ENCODE measurements at regions not wholly inside any gene's neighbourhood (a gene's known extent, or its start where the extent isn't known, plus 50 kb on each side); places are given as distances from the start of the nearest gene placed in this dataset.

- TF ChIP-seq, protein P1, sequence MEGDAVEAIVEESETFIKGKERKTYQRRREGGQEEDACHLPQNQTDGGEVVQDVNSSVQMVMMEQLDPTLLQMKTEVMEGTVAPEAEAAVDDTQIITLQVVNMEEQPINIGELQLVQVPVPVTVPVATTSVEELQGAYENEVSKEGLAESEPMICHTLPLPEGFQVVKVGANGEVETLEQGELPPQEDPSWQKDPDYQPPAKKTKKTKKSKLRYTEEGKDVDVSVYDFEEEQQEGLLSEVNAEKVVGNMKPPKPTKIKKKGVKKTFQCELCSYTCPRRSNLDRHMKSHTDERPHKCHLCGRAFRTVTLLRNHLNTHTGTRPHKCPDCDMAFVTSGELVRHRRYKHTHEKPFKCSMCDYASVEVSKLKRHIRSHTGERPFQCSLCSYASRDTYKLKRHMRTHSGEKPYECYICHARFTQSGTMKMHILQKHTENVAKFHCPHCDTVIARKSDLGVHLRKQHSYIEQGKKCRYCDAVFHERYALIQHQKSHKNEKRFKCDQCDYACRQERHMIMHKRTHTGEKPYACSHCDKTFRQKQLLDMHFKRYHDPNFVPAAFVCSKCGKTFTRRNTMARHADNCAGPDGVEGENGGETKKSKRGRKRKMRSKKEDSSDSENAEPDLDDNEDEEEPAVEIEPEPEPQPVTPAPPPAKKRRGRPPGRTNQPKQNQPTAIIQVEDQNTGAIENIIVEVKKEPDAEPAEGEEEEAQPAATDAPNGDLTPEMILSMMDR (IDR thresholded peaks at IDR 0.05; ENCODE audit: low read depth, low read length): no peak
Observed at GRCh38 chr15:70541511-70541910, 221.8 kb downstream of the UACA start.

GRCh38 chr15:70539912-70540530 lies 223.3 kb downstream of the UACA start:
- peaks cover 57% of the 10 kb centered on the region for H3K27me3 ChIP-seq (ENCODE audit: control insufficient read depth, insufficient read depth, low read length)
- DNase-seq (ENCODE audit: low read depth, low spot score): no peak
- CTCF ChIA-PET: no interaction called here
- H3K9me3 ChIP-seq (ENCODE audit: control insufficient read depth, insufficient read depth, low read length): no peaks in the 10 kb centered on the region; the same call in 1 of the 2 replicates
- POLR2A ChIA-PET: no interaction called here
- no peak overlapping the region for H3K27ac ChIP-seq (ENCODE audit: low read depth, low read length)
- H3K4me3 ChIP-seq (ENCODE audit: low read depth, low read length): no peak overlapping the region
- TF ChIP-seq, protein P1 (IDR thresholded peaks at IDR 0.05; ENCODE audit: low read depth, low read length): no peak

More at GRCh38 chr15:70541511-70541910, 221.8 kb downstream of the UACA start:
- H3K9me3 ChIP-seq (ENCODE audit: control insufficient read depth, insufficient read depth, low read length): no peaks in the 10 kb centered on the region; the same call in 1 of the 2 replicates
- ChIA-PET POLR2A (no interaction called here), CTCF (no interaction called here)
- H3K27ac ChIP-seq (ENCODE audit: low read depth, low read length): no peak overlapping the region
- peaks cover 59% of the 10 kb centered on the region for H3K27me3 ChIP-seq (ENCODE audit: control insufficient read depth, insufficient read depth, low read length)
- DNase-seq (ENCODE audit: low read depth, low spot score): no peak
- no peak overlapping the region for H3K4me3 ChIP-seq (ENCODE audit: low read depth, low read length)

DNA sequence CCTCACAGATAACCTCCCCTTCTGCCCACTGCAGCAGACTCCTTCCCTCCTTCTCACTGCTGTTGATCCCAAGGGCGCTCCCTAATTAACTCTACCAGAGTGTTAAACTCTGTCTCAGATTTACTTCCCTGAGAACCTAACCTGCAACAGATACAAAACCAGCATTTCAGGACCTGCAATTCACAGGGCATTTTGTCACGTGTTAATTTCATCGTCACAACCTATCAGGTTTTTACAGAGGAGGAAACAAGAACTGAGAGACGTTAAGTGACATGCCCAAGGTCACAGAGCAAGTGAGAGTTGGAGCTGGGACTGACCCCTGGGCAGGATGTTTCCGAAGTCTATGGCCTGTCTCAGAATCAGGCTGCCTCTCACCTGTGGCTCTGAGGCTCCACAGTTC lies 223.9 kb downstream of the UACA start:
- peaks cover 60% of the 10 kb centered on the region for H3K27me3 ChIP-seq (ENCODE audit: control insufficient read depth, insufficient read depth, low read length)
- POLR2A ChIA-PET: no interaction called here
- CTCF ChIA-PET: interaction anchor here (1.0 kb wide), 1 partner anchor 8 kb away, joined by 3 read pairs; no protein-coding TSS in a partner anchor

DNA sequence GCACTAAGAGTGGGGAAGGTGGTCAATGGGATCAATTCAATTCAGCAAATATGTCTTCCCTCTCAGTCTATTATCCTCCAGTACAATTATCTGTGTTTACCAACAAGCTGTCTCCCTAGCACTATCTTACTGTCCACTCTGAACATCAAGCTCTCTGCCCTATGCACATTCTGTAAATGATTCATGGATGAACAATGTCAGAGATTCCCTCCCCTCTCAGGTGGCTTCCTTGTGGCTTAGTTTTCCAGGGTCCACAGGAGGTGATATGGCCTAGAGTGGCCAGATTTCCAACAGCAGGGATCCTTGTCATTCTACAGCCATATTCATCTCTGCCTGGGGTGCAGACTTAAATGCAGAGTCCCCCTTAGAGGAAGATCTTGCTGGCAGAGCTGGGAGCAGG lies 225.1 kb downstream of the UACA start:
- H3K27me3 ChIP-seq (ENCODE audit: control insufficient read depth, insufficient read depth, low read length): peaks cover 53% of the 10 kb centered on the region
- CTCF ChIA-PET: interaction anchor here (1.0 kb wide), 1 partner anchor 9 kb away, joined by 3 read pairs; no protein-coding TSS in a partner anchor

More for the DNA sequence above, 223.9 kb downstream of the UACA start:
- H3K4me3 ChIP-seq (ENCODE audit: low read depth, low read length): no peak overlapping the region
- TF ChIP-seq, protein P1 (IDR thresholded peaks at IDR 0.05; ENCODE audit: low read depth, low read length): no peak
- no peak for DNase-seq (ENCODE audit: low read depth, low spot score)
- H3K27ac ChIP-seq (ENCODE audit: low read depth, low read length): no peak overlapping the region
- H3K9me3 ChIP-seq (ENCODE audit: control insufficient read depth, insufficient read depth, low read length): no peaks in the 10 kb centered on the region; the same call in 1 of the 2 replicates

DNA sequence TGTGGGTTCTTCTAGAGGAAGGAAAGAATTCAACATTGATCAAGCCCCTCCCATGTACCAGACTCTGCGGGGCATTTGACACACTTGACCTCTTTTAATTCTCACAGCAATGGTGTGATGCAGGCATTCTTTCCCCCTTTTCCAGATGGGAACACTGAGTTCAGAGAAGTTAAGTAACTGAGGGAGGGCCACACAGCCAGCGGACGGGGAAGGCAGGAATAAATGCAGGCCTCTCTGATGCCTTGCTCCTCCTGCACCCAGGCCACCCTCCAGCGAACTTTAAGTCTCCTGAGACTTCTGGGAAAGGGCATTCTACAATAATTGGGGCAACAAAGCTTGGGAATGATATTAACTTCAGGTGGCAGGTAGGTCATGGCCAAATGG lies 227.4 kb downstream of the UACA start:
- POLR2A ChIA-PET: no interaction called here
- Histone ChIP-seq H3K9me3 (ENCODE audit: control insufficient read depth, insufficient read depth, low read length) (no peaks in the 10 kb centered on the region; the same call in 1 of the 2 replicates), H3K27me3 (ENCODE audit: control insufficient read depth, insufficient read depth, low read length) (peaks cover 56% of the 10 kb centered on the region), H3K27ac (ENCODE audit: low read depth, low read length) (no peak overlapping the region), H3K4me3 (ENCODE audit: low read depth, low read length) (no peak overlapping the region)
- CTCF ChIA-PET: no interaction called here
- TF ChIP-seq, protein P1 (IDR thresholded peaks at IDR 0.05; ENCODE audit: low read depth, low read length): no peak
- DNase-seq (ENCODE audit: low read depth, low spot score): no peak

More for the DNA sequence above, 225.1 kb downstream of the UACA start:
- H3K27ac ChIP-seq (ENCODE audit: low read depth, low read length): no peak overlapping the region
- POLR2A ChIA-PET: interaction anchor here (0.8 kb wide), 1 partner anchor 33 kb away, joined by 3 read pairs; no protein-coding TSS in a partner anchor
- DNase-seq (ENCODE audit: low read depth, low spot score): no peak
- H3K9me3 ChIP-seq (ENCODE audit: control insufficient read depth, insufficient read depth, low read length): no peaks in the 10 kb centered on the region; the same call in 1 of the 2 replicates
- TF ChIP-seq, protein P1 (IDR thresholded peaks at IDR 0.05; ENCODE audit: low read depth, low read length): no peak
- H3K4me3 ChIP-seq (ENCODE audit: low read depth, low read length): no peak overlapping the region

Data from AG04450 (cell line).